Parathyroid adenoma (tissue), 2 donors: ENCODE measurements at regions not wholly inside any gene's neighbourhood (a gene's known extent, or its start where the extent isn't known, plus 50 kb on each side); places are given as distances from the start of the nearest gene placed in this dataset.
"Not testable (repeated sequence)": the region's sequence is repeated elsewhere in the genome, so short reads cannot be mapped to it uniquely, and the experiment has no call there.

Source experiments
- H2AFZ ChIP-seq: fragments of 300-600 bp; sonication (generic); one replicate; pipeline ENCODE4 v1.7.0; 2017; ENCODE audit warnings: antibody characterized with exemption, mild to moderate bottlenecking
- H3K27ac ChIP-seq: fragments of 300-600 bp; sonication (generic); one replicate; pipeline ENCODE4 v1.7.0; 2017
- H3K27me3 ChIP-seq: fragments of 300-600 bp; sonication (generic); one replicate; pipeline ENCODE4 v1.7.0; 2017; ENCODE audit warnings: low read length; ENCODE audit not compliant: control insufficient read depth, insufficient read depth
- H3K36me3 ChIP-seq: fragments of 300-600 bp; sonication (generic); one replicate; pipeline ENCODE4 v1.7.0; 2017; ENCODE audit warnings: low read length; ENCODE audit not compliant: control insufficient read depth, insufficient read depth
- H3K4me1 ChIP-seq: fragments of 300-600 bp; sonication (generic); one replicate; pipeline ENCODE4 v1.7.0; 2017; ENCODE audit warnings: control low read depth
- H3K4me2 ChIP-seq: fragments of 300-600 bp; sonication (generic); one replicate; pipeline ENCODE4 v1.7.0; 2017; ENCODE audit warnings: low read length
- H3K4me3 ChIP-seq: fragments of 300-600 bp; sonication (generic); one replicate; pipeline ENCODE4 v1.7.0; 2017; ENCODE audit warnings: low read depth, low read length
- H3K79me2 ChIP-seq: fragments of 300-600 bp; sonication (generic); one replicate; pipeline ENCODE4 v1.7.0; 2017; ENCODE audit warnings: control low read depth
- H3K9ac ChIP-seq: fragments of 300-600 bp; sonication (generic); one replicate; pipeline ENCODE4 v1.7.0; 2017; ENCODE audit warnings: mild to moderate bottlenecking
- H3K9me3 ChIP-seq: fragments of 300-600 bp; sonication (generic); one replicate; pipeline ENCODE4 v1.7.0; 2017; ENCODE audit warnings: low read length; ENCODE audit not compliant: control insufficient read depth
- CTCF ChIP-seq: fragments of 300-600 bp; sonication (generic); IDR thresholded peaks from one replicate; pipeline ENCODE4 v1.7.0; 2017; ENCODE audit warnings: antibody characterized with exemption, mild to moderate bottlenecking
- donor health status: primary hyperparathyroidism.

GRCh38 chr6:125587666-125588632 lies 161.5 kb upstream of the HEY2 start:
- H3K27ac ChIP-seq = no peak overlapping the region
- no peak overlapping the region for H3K4me2 ChIP-seq
- H3K27me3 ChIP-seq = no peaks in the 10 kb centered on the region
- H3K36me3 ChIP-seq = no peaks in the 10 kb centered on the region
- H2AFZ ChIP-seq = no peak overlapping the region
- no peaks in the 10 kb centered on the region for H3K79me2 ChIP-seq
- H3K4me1 ChIP-seq = no peaks in the 10 kb centered on the region
- H3K4me3 ChIP-seq = no peak overlapping the region
- H3K9me3 ChIP-seq = no peaks in the 10 kb centered on the region
- H3K9ac ChIP-seq = no peak overlapping the region
- no peak for TF ChIP-seq CTCF

GRCh38 chr6:125591796-125592195 lies 157.6 kb upstream of the HEY2 start:
- H2AFZ ChIP-seq, H3K36me3 ChIP-seq, H3K9ac ChIP-seq, H3K4me3 ChIP-seq, H3K79me2 ChIP-seq, H3K9me3 ChIP-seq, H3K4me1 ChIP-seq, H3K27ac ChIP-seq, H3K4me2 ChIP-seq, H3K27me3 ChIP-seq: not testable (repeated sequence)

GRCh38 chr6:125593746-125594145 lies 155.7 kb upstream of the HEY2 start:
- TF ChIP-seq CTCF = no peak
- Histone ChIP-seq H3K79me2 (no peaks in the 10 kb centered on the region), H3K36me3 (no peaks in the 10 kb centered on the region)

GRCh38 chr6:125596020-125596419 lies 153.4 kb upstream of the HEY2 start:
- Histone ChIP-seq H3K27me3 (no peaks in the 10 kb centered on the region), H2AFZ (no peak overlapping the region), H3K4me3 (no peak overlapping the region), H3K79me2 (no peaks in the 10 kb centered on the region), H3K4me2 (no peak overlapping the region), H3K4me1 (no peaks in the 10 kb centered on the region), H3K9me3 (no peaks in the 10 kb centered on the region), H3K36me3 (no peaks in the 10 kb centered on the region), H3K9ac (no peak overlapping the region), H3K27ac (no peak overlapping the region)
- TF ChIP-seq CTCF = no peak

More at GRCh38 chr6:125593746-125594145, 155.7 kb upstream of the HEY2 start:
- H3K9me3 ChIP-seq = no peaks in the 10 kb centered on the region
- no peak overlapping the region for H3K4me2 ChIP-seq
- no peak overlapping the region for H3K27ac ChIP-seq
- H2AFZ ChIP-seq = no peak overlapping the region
- H3K4me3 ChIP-seq = no peak overlapping the region
- no peaks in the 10 kb centered on the region for H3K4me1 ChIP-seq
- H3K27me3 ChIP-seq = no peaks in the 10 kb centered on the region
- no peak overlapping the region for H3K9ac ChIP-seq

GRCh38 chr6:125597411-125598253 lies 151.8 kb upstream of the HEY2 start:
- no peak for TF ChIP-seq CTCF
- H3K9ac ChIP-seq = no peak overlapping the region
- no peak overlapping the region for H3K4me2 ChIP-seq
- no peak overlapping the region for H2AFZ ChIP-seq
- no peak overlapping the region for H3K4me3 ChIP-seq
- no peaks in the 10 kb centered on the region for H3K27me3 ChIP-seq
- no peaks in the 10 kb centered on the region for H3K9me3 ChIP-seq
- no peaks in the 10 kb centered on the region for H3K79me2 ChIP-seq
- no peaks in the 10 kb centered on the region for H3K4me1 ChIP-seq
- no peaks in the 10 kb centered on the region for H3K36me3 ChIP-seq
- no peak overlapping the region for H3K27ac ChIP-seq
